ENCODE measurements at regions not wholly inside any gene's neighbourhood (a gene's known extent, or its start where the extent isn't known, plus 50 kb on each side); places are given as distances from the start of the nearest gene placed in this dataset.

DNA sequence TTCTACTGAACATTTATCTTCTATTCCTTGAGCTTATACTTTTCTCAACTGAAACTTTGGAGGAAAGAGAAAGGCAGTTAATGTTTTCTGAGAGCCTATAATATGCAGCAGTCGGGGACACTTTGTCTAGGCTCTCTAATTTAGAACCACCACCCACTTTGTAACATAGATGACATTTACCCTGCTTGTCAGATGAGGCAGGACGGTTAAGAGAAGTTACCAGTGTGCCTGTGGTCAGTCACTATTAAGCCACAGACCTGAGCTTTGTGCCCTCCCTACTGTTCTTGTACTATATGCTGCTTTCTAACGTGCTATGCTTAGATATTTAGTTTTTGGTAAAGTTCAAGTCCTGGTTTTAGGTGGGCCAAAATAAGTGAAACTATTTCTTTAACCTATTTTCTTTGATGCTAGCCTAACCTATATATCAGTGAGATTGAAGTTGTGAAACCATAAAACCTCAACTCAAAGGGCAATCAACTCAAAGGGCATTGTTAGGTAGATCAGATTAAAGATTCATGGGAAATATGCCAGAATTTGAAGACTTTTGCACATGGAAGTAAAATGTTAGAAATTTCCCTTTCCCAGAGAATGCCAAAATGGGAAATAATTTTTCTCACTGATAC, 156.5 kb upstream of the AGR3 start (continued):
- no peak for TF ChIP-seq YY1 (IDR thresholded peaks at IDR 0.05; ENCODE audit: extremely low read depth, insufficient replicate concordance, low read depth, low read length)
- no peak for TF ChIP-seq POLR2AphosphoS5 (IDR thresholded peaks at IDR 0.05; ENCODE audit: low read depth, low read length)

DNA sequence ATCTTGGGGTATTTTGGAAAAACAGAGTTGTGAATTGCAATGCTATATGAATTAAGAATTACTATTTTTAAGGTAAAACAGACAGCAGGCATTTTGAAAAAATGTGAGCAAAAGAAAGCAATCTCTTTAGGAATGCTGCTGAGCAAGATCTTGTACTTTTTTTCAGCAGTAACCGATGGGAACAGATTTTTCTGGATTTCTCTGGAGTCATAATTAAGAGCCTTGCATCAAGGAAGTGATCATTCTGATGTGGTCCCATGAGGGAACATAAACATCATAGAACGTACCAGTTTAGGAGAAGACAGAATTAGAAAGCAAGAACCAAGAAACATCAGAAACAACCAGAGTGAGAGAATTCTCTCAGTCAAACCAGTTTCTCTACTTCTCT, 157.0 kb upstream of the AGR3 start:
- no peak overlapping the region for H2AFZ ChIP-seq (ENCODE audit: low read depth, low read length, poor library complexity, severe bottlenecking)
- no peak overlapping the region for H3K9ac ChIP-seq (ENCODE audit: low read length)
- no peak for DNase-seq (ENCODE audit: low read depth, low spot score)
- H3K9me2 ChIP-seq (ENCODE audit: insufficient read depth): no peaks in the 10 kb centered on the region
- no peak for ATAC-seq
- RAD21 ChIA-PET (ENCODE audit: low non-redundant PET in 1 of 2, low total read pairs in 2 of 2, uncharacterized antibody in 2 of 2, unreplicated experiment in 2 of 2): no interaction called here
- BruUV-seq (replicated peaks): no TSS peak
- no peak overlapping the region for H3K4me3 ChIP-seq (replicated peaks in 1 of 2; ENCODE audit: low read depth in 1 of 2, low read length in 2 of 2)
- no peak for TF ChIP-seq EGR1 (IDR thresholded peaks at IDR 0.05; ENCODE audit: low read depth)
- no peak for TF ChIP-seq JUND (IDR thresholded peaks at IDR 0.05)
- no peak for TF ChIP-seq ZNF274 (IDR thresholded peaks at IDR 0.05; ENCODE audit: low read depth, low read length)
- TF ChIP-seq SIN3A (IDR thresholded peaks at IDR 0.05; ENCODE audit: low read depth): no peak
- TF ChIP-seq POLR2A (IDR thresholded peaks at IDR 0.05; ENCODE audit: borderline replicate concordance, extremely low read depth, insufficient read depth, insufficient read length): no peak
- no peak for TF ChIP-seq EZH2phosphoT487 (IDR thresholded peaks at IDR 0.05; ENCODE audit: borderline replicate concordance)
- TF ChIP-seq YY1 (IDR thresholded peaks at IDR 0.05; ENCODE audit: extremely low read depth, insufficient replicate concordance, low read depth, low read length): no peak
- TF ChIP-seq, protein P1, sequence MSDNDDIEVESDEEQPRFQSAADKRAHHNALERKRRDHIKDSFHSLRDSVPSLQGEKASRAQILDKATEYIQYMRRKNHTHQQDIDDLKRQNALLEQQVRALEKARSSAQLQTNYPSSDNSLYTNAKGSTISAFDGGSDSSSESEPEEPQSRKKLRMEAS (IDR thresholded peaks at IDR 0.05): no peak
- TF ChIP-seq TCF7L2 (IDR thresholded peaks at IDR 0.05; ENCODE audit: borderline replicate concordance, extremely low read depth, insufficient read depth, insufficient read length): no peak
- no peak for TF ChIP-seq RAD21 (IDR thresholded peaks at IDR 0.05; ENCODE audit: low read depth)
- H3K4me2 ChIP-seq (ENCODE audit: low read length): no peak overlapping the region
- CTCF ChIA-PET: no interaction called here
- H3K9me3 ChIP-seq (ENCODE audit: control insufficient read depth in 1 of 2, insufficient read depth in 1 of 2, low read depth in 1 of 2, low read length in 2 of 2): no peaks in the 10 kb centered on the region
- peaks cover 0 to 2% of the 10 kb centered on the region in 2 experiments; a peak in 1 of 4 replicates for H3K4me1 ChIP-seq (ENCODE audit: control insufficient read depth in 1 of 2, insufficient read depth in 2 of 2, low read length in 2 of 2)
- no peaks in the 10 kb centered on the region for H3K36me3 ChIP-seq (ENCODE audit: control insufficient read depth in 1 of 2, insufficient read depth in 2 of 2, low read length in 2 of 2)
- no peaks in the 10 kb centered on the region for H4K20me1 ChIP-seq (ENCODE audit: insufficient read depth)
- no peaks in the 10 kb centered on the region for H3K27me3 ChIP-seq (ENCODE audit: insufficient read depth, low read length)
- intact Hi-C loops (cut with micrococcal nuclease): no loop called here
- POLR2A ChIA-PET: no interaction called here
- H3K79me2 ChIP-seq (ENCODE audit: insufficient read depth, low read length): no peaks in the 10 kb centered on the region
- no peak overlapping the region for H3K27ac ChIP-seq (ENCODE audit: low read depth, low read length)

Measured in HCT116 (cell line).